Mucosa of descending colon (tissue), 3 donors: ENCODE measurements at regions not wholly inside any gene's neighbourhood (a gene's known extent, or its start where the extent isn't known, plus 50 kb on each side); places are given as distances from the start of the nearest gene placed in this dataset.
A peak's percentile ranks its signal among the peaks of the same experiment; 100 is the strongest.

Experiments used
- ATAC-seq: fragments of 200-7000 bp; cut with Tn5 transposase; one replicate; pipeline ENCODE4 v1.9.1; 2020; ENCODE audit warnings: mild to moderate bottlenecking, moderate library complexity
- DNase-seq, 3 donors: peaks; one replicate each; pipeline ENCODE4 v3.0.0-alpha.2; 2020
- H3K36me3 ChIP-seq: fragments of 200-600 bp; one replicate; pipeline ENCODE4 v1.8.0; 2021; ENCODE audit warnings: low read depth, mild to moderate bottlenecking
- H3K4me1 ChIP-seq: fragments of 200-600 bp; one replicate; pipeline ENCODE4 v1.8.0; 2021; ENCODE audit warnings: low read depth, mild to moderate bottlenecking
- H3K4me3 ChIP-seq: fragments of 200-600 bp; one replicate; pipeline ENCODE4 v1.8.0; 2021; ENCODE audit warnings: mild to moderate bottlenecking
- H3K9me3 ChIP-seq: fragments of 200-600 bp; one replicate; pipeline ENCODE4 v1.8.0; 2021; ENCODE audit warnings: mild to moderate bottlenecking
- intact Hi-C, 2 donors: fragments of 100-400 bp; cut with DNase I in 1 of 2; cut with micrococcal nuclease in 1 of 2; formaldehyde crosslinking; loops; one replicate each; pipeline versions ENCODE4 v1.11.0 to v1.11.1; 2022; cut with DNase I, micrococcal nuclease
- TF ChIP-seq, protein P1 (sequence below): fragments of 200-600 bp; IDR thresholded peaks from one replicate; pipeline ENCODE4 v1.8.0; 2022; ENCODE audit warnings: antibody characterized with exemption, mild to moderate bottlenecking
- donor health status: DM: no; HTN: no; CAD: no; lungs with moderate emphysema.
- donor health status: DM: no; HTN: no; CAD: no.
- donor health status: DM: no; HTN: yes; CAD: no.

DNA sequence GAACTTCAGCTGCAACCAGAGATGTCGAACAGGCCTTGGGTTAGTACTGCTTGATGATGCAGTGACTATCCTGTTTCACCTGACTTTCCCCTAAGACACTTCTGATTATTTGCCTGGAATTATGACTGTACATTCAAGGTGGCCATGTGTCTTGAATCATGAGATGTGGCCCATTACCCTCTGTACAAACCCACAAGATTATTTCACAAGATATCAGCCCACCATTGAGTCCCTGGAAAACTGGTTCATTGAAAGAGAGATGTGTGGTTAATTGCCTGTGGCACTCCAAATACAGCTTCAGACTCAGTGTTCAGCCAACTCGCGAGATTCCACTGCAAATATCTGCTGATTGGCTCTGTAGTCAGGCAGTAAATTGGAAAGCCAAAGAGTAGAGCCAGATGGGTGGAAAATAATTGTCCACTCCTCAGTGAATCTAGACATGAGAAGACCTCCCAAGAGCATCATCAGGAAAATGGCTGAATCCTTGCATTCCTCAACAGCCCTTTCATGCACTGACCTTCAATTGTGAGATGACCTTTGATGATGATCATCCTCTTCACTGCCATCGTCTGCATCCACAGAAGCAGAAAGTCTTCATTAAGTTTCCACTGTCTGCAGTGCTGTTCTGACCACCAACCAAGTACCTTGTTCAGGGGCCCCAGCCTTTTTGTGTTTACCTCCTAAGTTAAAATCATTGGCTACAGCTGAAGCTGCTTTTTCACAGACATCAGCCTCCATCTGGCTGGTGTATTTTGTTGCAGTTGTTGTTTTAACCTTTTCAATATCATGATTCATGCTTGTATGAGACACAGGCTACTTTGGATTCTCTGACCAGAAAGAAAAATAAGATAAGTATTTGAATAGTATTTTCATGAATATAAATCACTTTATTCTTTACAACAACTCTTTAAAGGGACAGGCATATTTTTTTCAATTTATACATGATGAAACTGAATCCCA is 75.2 kb downstream of the ESM1 start:
- DNase-seq (no peak), ATAC-seq (no peak)
- TF ChIP-seq, protein P1, sequence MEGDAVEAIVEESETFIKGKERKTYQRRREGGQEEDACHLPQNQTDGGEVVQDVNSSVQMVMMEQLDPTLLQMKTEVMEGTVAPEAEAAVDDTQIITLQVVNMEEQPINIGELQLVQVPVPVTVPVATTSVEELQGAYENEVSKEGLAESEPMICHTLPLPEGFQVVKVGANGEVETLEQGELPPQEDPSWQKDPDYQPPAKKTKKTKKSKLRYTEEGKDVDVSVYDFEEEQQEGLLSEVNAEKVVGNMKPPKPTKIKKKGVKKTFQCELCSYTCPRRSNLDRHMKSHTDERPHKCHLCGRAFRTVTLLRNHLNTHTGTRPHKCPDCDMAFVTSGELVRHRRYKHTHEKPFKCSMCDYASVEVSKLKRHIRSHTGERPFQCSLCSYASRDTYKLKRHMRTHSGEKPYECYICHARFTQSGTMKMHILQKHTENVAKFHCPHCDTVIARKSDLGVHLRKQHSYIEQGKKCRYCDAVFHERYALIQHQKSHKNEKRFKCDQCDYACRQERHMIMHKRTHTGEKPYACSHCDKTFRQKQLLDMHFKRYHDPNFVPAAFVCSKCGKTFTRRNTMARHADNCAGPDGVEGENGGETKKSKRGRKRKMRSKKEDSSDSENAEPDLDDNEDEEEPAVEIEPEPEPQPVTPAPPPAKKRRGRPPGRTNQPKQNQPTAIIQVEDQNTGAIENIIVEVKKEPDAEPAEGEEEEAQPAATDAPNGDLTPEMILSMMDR: no peak
- H3K4me1 ChIP-seq: no peaks in the 10 kb centered on the region
- no peak overlapping the region for H3K4me3 ChIP-seq
- intact Hi-C loops: loop anchor here (10.0 kb wide), 1 partner anchor 235 kb away; no protein-coding TSS in a partner anchor
- H3K36me3 ChIP-seq: no peaks in the 10 kb centered on the region
- H3K9me3 ChIP-seq: no peaks in the 10 kb centered on the region

DNA sequence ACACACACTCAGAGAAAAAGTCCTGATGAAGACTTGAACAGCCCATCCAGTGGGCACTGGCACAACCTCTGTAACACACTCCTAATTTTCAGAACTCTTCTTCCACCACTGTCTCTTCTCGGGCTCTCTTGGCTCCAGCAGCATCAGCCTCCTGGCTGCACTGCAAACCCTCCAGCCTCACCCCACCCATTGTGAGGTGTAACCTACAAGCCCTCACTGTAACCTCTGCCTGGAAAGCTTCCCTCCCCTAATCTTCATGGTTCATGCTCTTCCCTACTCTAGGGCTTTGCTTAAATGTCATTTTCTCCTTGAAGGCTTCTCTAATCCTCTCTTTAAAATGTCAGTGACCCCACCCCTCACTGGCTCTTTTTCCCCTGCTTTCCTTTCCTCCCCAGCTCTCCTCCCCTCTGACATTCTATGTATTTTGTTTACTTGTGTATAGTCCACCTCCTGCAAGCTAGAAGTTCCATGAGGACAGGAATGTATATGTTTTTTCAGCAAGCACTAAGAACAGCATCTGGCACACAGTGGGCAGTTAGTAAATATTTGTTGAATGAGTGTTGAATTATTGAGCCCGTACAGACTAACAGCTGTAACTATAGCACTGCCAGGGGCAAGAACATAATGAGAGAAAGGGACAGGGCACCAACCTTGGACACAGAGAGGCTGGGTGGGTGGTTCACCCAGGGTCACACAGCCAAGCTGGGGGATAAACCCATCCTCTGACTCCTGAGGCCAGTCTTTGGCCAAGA is 76.4 kb downstream of the ESM1 start:
- H3K4me1 ChIP-seq: no peaks in the 10 kb centered on the region
- no peak overlapping the region for H3K4me3 ChIP-seq
- no peaks in the 10 kb centered on the region for H3K9me3 ChIP-seq
- intact Hi-C loops: loop anchor here (10.0 kb wide), 1 partner anchor 236 kb away; no protein-coding TSS in a partner anchor
- H3K36me3 ChIP-seq: no peaks in the 10 kb centered on the region
- DNase-seq (no peak), ATAC-seq (no peak)
- TF ChIP-seq, protein P1: no peak

GRCh38 chr5:54905942-54906537 is 79.4 kb downstream of the ESM1 start:
- no peaks in the 10 kb centered on the region for H3K9me3 ChIP-seq
- ATAC-seq (no peak), DNase-seq (peak in 2 of 3 donors; percentile 48 to 83)
- H3K36me3 ChIP-seq: no peaks in the 10 kb centered on the region
- H3K4me3 ChIP-seq: no peak overlapping the region
- intact Hi-C loops: loop anchor here (10.0 kb wide), 1 partner anchor 239 kb away; no protein-coding TSS in a partner anchor
- TF ChIP-seq, protein P1: no peak
- H3K4me1 ChIP-seq: no peaks in the 10 kb centered on the region

GRCh38 chr5:54905246-54905795 is 80.1 kb downstream of the ESM1 start:
- H3K4me1 ChIP-seq: no peaks in the 10 kb centered on the region
- H3K4me3 ChIP-seq: no peak overlapping the region
- no peaks in the 10 kb centered on the region for H3K9me3 ChIP-seq
- no peaks in the 10 kb centered on the region for H3K36me3 ChIP-seq
- ATAC-seq (no peak), DNase-seq (no peak)
- intact Hi-C loops: loop anchor here (10.0 kb wide), 1 partner anchor 239 kb away; no protein-coding TSS in a partner anchor
- TF ChIP-seq, protein P1: no peak

- Histone ChIP-seq H3K9me3 (no peaks in the 10 kb centered on the region), H3K36me3 (no peaks in the 10 kb centered on the region), H3K4me1 (no peaks in the 10 kb centered on the region), H3K4me3 (no peak overlapping the region)
- ATAC-seq (no peak), DNase-seq (no peak)
- intact Hi-C loops: loop anchor here (10.0 kb wide), 1 partner anchor 240 kb away; no protein-coding TSS in a partner anchor
- TF ChIP-seq, protein P1: no peak
Measured at GRCh38 chr5:54904425-54904824, 81.0 kb downstream of the ESM1 start.
